ENCODE measurements at regions not wholly inside any gene's neighbourhood (a gene's known extent, or its start where the extent isn't known, plus 50 kb on each side); places are given as distances from the start of the nearest gene placed in this dataset.

- Histone ChIP-seq H3K4me2 (ENCODE audit: low read length) (no peak overlapping the region), H3K9me3 (ENCODE audit: control insufficient read depth, insufficient read depth, low read length) (no peaks in the 10 kb centered on the region), H3K36me3 (ENCODE audit: control insufficient read depth, low read length) (no peaks in the 10 kb centered on the region), H3K4me3 (ENCODE audit: low read length) (no peak overlapping the region), H3K79me2 (ENCODE audit: control insufficient read depth, low read length) (no peaks in the 10 kb centered on the region), H3K27me3 (ENCODE audit: control insufficient read depth, low read length) (no peaks in the 10 kb centered on the region), H4K20me1 (ENCODE audit: control insufficient read depth, insufficient read depth, low read depth, low read length) (no peaks in the 10 kb centered on the region), H3K9me2 (replicated peaks; ENCODE audit: control insufficient read depth, low read length) (no peaks in the 10 kb centered on the region), H3K27ac (ENCODE audit: low read depth, low read length) (no peak overlapping the region), H3K4me1 (ENCODE audit: control insufficient read depth, low read length) (peaks cover 10% of the 10 kb centered on the region), H3F3A (ENCODE audit: control insufficient read depth, insufficient read depth) (no peaks in the 10 kb centered on the region)
- TF ChIP-seq EZH2phosphoT487 (IDR thresholded peaks at IDR 0.05; ENCODE audit: borderline replicate concordance, low read length) (no peak), CTCF (IDR thresholded peaks at IDR 0.05; ENCODE audit: low read depth, low read length, poor library complexity, severe bottlenecking) (no peak)
Measured at GRCh38 chr22:44574057-44574639, 76.1 kb upstream of the RTL6 start.

GRCh38 chr22:44573451-44573850 lies 75.4 kb upstream of the RTL6 start:
- no peak for TF ChIP-seq CTCF (IDR thresholded peaks at IDR 0.05; ENCODE audit: low read depth, low read length, poor library complexity, severe bottlenecking)
- TF ChIP-seq EZH2phosphoT487 (IDR thresholded peaks at IDR 0.05; ENCODE audit: borderline replicate concordance, low read length), result no peak
- Histone ChIP-seq H3F3A (ENCODE audit: control insufficient read depth, insufficient read depth) (no peaks in the 10 kb centered on the region), H3K4me3 (ENCODE audit: low read length) (no peak overlapping the region), H4K20me1 (ENCODE audit: control insufficient read depth, insufficient read depth, low read depth, low read length) (no peaks in the 10 kb centered on the region), H3K4me1 (ENCODE audit: control insufficient read depth, low read length) (peaks cover 10% of the 10 kb centered on the region), H3K27me3 (ENCODE audit: control insufficient read depth, low read length) (no peaks in the 10 kb centered on the region), H3K4me2 (ENCODE audit: low read length) (no peak overlapping the region), H3K36me3 (ENCODE audit: control insufficient read depth, low read length) (no peaks in the 10 kb centered on the region), H3K9me3 (ENCODE audit: control insufficient read depth, insufficient read depth, low read length) (no peaks in the 10 kb centered on the region), H3K27ac (ENCODE audit: low read depth, low read length) (no peak overlapping the region), H3K9me2 (replicated peaks; ENCODE audit: control insufficient read depth, low read length) (no peaks in the 10 kb centered on the region), H3K79me2 (ENCODE audit: control insufficient read depth, low read length) (no peaks in the 10 kb centered on the region)

GRCh38 chr22:44572414-44573207 lies 74.6 kb upstream of the RTL6 start:
- H3K36me3 ChIP-seq (ENCODE audit: control insufficient read depth, low read length), result no peaks in the 10 kb centered on the region
- H3K4me3 ChIP-seq (ENCODE audit: low read length), result no peak overlapping the region
- H3K9me3 ChIP-seq (ENCODE audit: control insufficient read depth, insufficient read depth, low read length), result no peaks in the 10 kb centered on the region
- H3K27me3 ChIP-seq (ENCODE audit: control insufficient read depth, low read length), result no peaks in the 10 kb centered on the region
- no peaks in the 10 kb centered on the region for H4K20me1 ChIP-seq (ENCODE audit: control insufficient read depth, insufficient read depth, low read depth, low read length)
- TF ChIP-seq CTCF (IDR thresholded peaks at IDR 0.05; ENCODE audit: low read depth, low read length, poor library complexity, severe bottlenecking) (no peak), EZH2phosphoT487 (IDR thresholded peaks at IDR 0.05; ENCODE audit: borderline replicate concordance, low read length) (no peak)
- H3K4me1 ChIP-seq (ENCODE audit: control insufficient read depth, low read length), result peaks cover 10% of the 10 kb centered on the region
- no peak overlapping the region for H3K27ac ChIP-seq (ENCODE audit: low read depth, low read length)
- no peaks in the 10 kb centered on the region for H3K9me2 ChIP-seq (replicated peaks; ENCODE audit: control insufficient read depth, low read length)
- no peak overlapping the region for H3K4me2 ChIP-seq (ENCODE audit: low read length)
- H3F3A ChIP-seq (ENCODE audit: control insufficient read depth, insufficient read depth), result no peaks in the 10 kb centered on the region
- no peaks in the 10 kb centered on the region for H3K79me2 ChIP-seq (ENCODE audit: control insufficient read depth, low read length)

Data from DOHH2 (cell line).